GM12873 (cell line): ENCODE measurements at regions not wholly inside any gene's neighbourhood (a gene's known extent, or its start where the extent isn't known, plus 50 kb on each side); places are given as distances from the start of the nearest gene placed in this dataset.

Experiments used
- CTCF ChIP-seq: IDR thresholded peaks from 2 replicates; pipeline ENCODE4 v1.5.1; 2012; ENCODE audit warnings: low read depth, mild to moderate bottlenecking, moderate library complexity, low read length, control low read depth; ENCODE audit not compliant: insufficient read depth; ENCODE audit errors: missing control alignments

DNA sequence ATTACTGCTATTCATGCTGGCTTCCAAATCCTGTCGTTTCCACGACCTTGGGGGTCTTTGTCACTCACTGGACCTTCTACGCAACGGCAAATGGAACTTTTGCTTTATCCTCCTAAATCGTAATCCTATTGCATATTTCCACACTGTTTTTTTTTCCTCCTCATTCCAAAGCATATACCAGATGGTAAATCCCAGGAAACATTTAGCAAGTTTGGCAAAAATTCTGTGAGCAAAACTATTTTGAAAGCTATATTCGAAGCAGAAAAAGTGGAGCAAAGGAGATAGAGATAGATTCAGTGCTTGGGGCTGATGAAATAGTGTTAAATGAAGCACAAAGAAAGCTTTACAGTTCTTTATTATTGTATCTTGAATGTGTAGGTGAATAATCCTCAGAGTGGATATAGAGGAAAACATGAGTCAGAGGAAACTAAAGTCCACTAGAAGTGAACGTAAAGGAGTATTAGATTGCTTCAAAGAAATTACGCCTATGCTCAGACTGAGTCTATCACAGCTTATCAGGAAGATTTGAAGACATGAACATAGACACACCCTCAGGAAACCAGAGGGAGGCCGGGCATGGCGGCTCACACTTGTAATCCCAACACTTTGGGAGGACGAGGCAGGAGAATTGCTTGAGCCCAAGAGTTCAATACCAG lies 50.2 kb upstream of the FAM9A start:
- TF ChIP-seq CTCF = no peak
